ENCODE measurements at regions not wholly inside any gene's neighbourhood (a gene's known extent, or its start where the extent isn't known, plus 50 kb on each side); places are given as distances from the start of the nearest gene placed in this dataset.

GRCh38 chr11:101661559-101661958, 77.8 kb upstream of the TRPC6 start:
- TF ChIP-seq YY1 (IDR thresholded peaks at IDR 0.05; ENCODE audit: low read depth, low read length), result no peak
- no peak for TF ChIP-seq CHD1 (IDR thresholded peaks at IDR 0.05; ENCODE audit: low read depth, low read length)
- no peak for TF ChIP-seq CTCF (IDR thresholded peaks at IDR 0.05; ENCODE audit: control extremely low read depth in 1 of 3, insufficient read depth in 1 of 3, low read depth in 1 of 3, low read length in 3 of 3)
- TF ChIP-seq EZH2 (IDR thresholded peaks at IDR 0.05; ENCODE audit: low read depth, low read length, severe bottlenecking), result no peak
- no peak for TF ChIP-seq RNF2 (IDR thresholded peaks at IDR 0.05; ENCODE audit: borderline replicate concordance, low read depth, low read length, missing control alignments, poor library complexity, severe bottlenecking)
- no peak for TF ChIP-seq POLR2A (IDR thresholded peaks at IDR 0.05; ENCODE audit: control extremely low read depth in 1 of 2, low read depth in 2 of 2, low read length in 2 of 2)
- no peak for TF ChIP-seq POLR2AphosphoS5 (IDR thresholded peaks at IDR 0.05; ENCODE audit: low read depth, low read length)
- no peak for TF ChIP-seq RAD21 (IDR thresholded peaks at IDR 0.05 in 1 of 2, conservative IDR thresholded peaks at IDR 0.05 in 1 of 2; ENCODE audit: low read depth in 2 of 2, low read length in 2 of 2)
